ENCODE measurements at regions not wholly inside any gene's neighbourhood (a gene's known extent, or its start where the extent isn't known, plus 50 kb on each side); places are given as distances from the start of the nearest gene placed in this dataset.

DNA sequence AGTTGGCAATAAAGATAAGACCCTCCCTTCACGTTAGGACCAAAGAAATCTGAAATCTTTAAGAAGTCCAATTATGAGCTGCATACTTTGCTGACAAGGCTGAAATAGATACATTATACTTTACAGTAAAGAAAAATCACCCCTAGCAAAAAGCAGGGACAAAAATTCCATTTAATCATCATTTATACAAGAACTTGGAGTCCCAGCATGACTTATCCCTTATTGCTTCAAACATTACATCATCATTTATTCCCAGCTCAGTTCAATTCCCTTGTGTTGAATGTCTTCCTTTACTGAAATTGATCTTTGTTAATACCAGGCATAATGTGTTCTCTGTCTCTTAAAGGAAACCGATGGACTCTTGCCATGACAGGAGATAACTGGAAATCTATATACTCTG, 449.6 kb upstream of the CCDC196 start:
- TF ChIP-seq, protein P1, sequence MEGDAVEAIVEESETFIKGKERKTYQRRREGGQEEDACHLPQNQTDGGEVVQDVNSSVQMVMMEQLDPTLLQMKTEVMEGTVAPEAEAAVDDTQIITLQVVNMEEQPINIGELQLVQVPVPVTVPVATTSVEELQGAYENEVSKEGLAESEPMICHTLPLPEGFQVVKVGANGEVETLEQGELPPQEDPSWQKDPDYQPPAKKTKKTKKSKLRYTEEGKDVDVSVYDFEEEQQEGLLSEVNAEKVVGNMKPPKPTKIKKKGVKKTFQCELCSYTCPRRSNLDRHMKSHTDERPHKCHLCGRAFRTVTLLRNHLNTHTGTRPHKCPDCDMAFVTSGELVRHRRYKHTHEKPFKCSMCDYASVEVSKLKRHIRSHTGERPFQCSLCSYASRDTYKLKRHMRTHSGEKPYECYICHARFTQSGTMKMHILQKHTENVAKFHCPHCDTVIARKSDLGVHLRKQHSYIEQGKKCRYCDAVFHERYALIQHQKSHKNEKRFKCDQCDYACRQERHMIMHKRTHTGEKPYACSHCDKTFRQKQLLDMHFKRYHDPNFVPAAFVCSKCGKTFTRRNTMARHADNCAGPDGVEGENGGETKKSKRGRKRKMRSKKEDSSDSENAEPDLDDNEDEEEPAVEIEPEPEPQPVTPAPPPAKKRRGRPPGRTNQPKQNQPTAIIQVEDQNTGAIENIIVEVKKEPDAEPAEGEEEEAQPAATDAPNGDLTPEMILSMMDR (IDR thresholded peaks at IDR 0.05), result no peak
- TF ChIP-seq EZH2 (IDR thresholded peaks at IDR 0.05), result no peak
- TF ChIP-seq EZH2phosphoT487 (IDR thresholded peaks at IDR 0.05), result no peak

All from neural progenitor cell (in vitro differentiated cells).